KMS-11 (cell line): ENCODE measurements at regions not wholly inside any gene's neighbourhood (a gene's known extent, or its start where the extent isn't known, plus 50 kb on each side); places are given as distances from the start of the nearest gene placed in this dataset.
"Not testable (repeated sequence)": the region's sequence is repeated elsewhere in the genome, so short reads cannot be mapped to it uniquely, and the experiment has no call there.

Experiments
- H2AFZ ChIP-seq: fragments of 200-600 bp; sonication (generic); 2 replicates; pipeline ENCODE4 v1.6.1; 2016; ENCODE audit warnings: antibody characterized with exemption, mixed run types, low read depth
- H3K27ac ChIP-seq: fragments of 200-600 bp; sonication (generic); 2 replicates; pipeline ENCODE4 v1.6.1; 2016; ENCODE audit warnings: mild to moderate bottlenecking, mixed run types
- H3K27me3 ChIP-seq: fragments of 200-600 bp; sonication (generic); 2 replicates; pipeline ENCODE4 v1.6.1; 2017; ENCODE audit warnings: mild to moderate bottlenecking, low read depth, mixed run types, moderate library complexity; ENCODE audit not compliant: insufficient read depth
- H3K36me3 ChIP-seq: fragments of 200-600 bp; sonication (generic); 2 replicates; pipeline ENCODE4 v1.6.1; 2017; ENCODE audit warnings: mild to moderate bottlenecking, mixed run types; ENCODE audit not compliant: insufficient read depth
- H3K4me1 ChIP-seq: fragments of 200-600 bp; sonication (generic); 2 replicates; pipeline ENCODE4 v1.6.1; 2016; ENCODE audit warnings: mild to moderate bottlenecking, low read depth, mixed run types; ENCODE audit not compliant: poor library complexity, severe bottlenecking
- H3K4me2 ChIP-seq: fragments of 200-600 bp; sonication (generic); 2 replicates; pipeline ENCODE4 v1.7.0; 2016; ENCODE audit warnings: mild to moderate bottlenecking, mixed run types
- H3K4me3 ChIP-seq: fragments of 200-600 bp; sonication (generic); IDR thresholded peaks from 2 replicates; pipeline ENCODE4 v1.6.1; 2017; ENCODE audit warnings: low read depth, low read length, mixed read lengths; ENCODE audit not compliant: insufficient read depth
- H3K79me2 ChIP-seq: fragments of 200-600 bp; sonication (generic); 2 replicates; pipeline ENCODE4 v1.6.1; 2016; ENCODE audit warnings: low read depth, mixed run types; ENCODE audit not compliant: insufficient read depth
- H3K9ac ChIP-seq: fragments of 200-600 bp; sonication (generic); 2 replicates; pipeline ENCODE4 v1.6.1; 2016; ENCODE audit warnings: mild to moderate bottlenecking, mixed run types
- H4K20me1 ChIP-seq: fragments of 200-600 bp; sonication (generic); 2 replicates; pipeline ENCODE4 v1.6.1; 2016; ENCODE audit warnings: mild to moderate bottlenecking, mixed run types; ENCODE audit not compliant: insufficient read depth
- TF ChIP-seq, protein P1 (sequence below): fragments of 200-600 bp; sonication (generic); conservative IDR thresholded peaks from 2 replicates; pipeline ENCODE4 v1.6.1; 2017; ENCODE audit warnings: low read depth, mild to moderate bottlenecking, antibody characterized with exemption, low read length, moderate library complexity, mixed read lengths

DNA sequence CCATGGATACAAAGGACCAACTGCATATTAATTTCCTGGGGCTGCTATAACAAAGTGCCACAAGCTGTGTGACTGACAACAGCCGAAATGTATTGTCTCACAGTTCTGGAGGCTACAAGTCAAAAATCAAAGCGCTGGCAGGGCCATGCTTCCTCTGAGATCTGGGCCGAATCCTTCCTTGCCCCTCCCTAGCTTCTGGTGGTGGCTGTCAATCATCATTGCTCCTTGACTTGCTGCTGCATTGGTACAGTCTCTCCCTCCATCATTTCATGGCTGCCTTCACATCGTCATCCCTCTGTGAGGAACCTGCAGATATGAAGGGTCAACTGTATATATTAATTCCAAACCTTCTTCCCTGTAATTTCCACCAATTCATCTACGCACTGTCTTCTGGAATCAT is 118.3 kb downstream of the EXOC5 start:
- no peaks in the 10 kb centered on the region for H3K79me2 ChIP-seq
- no peaks in the 10 kb centered on the region for H3K27me3 ChIP-seq
- H3K4me3 ChIP-seq = no peak overlapping the region
- H2AFZ ChIP-seq = no peak overlapping the region
- H3K4me2 ChIP-seq = no peak overlapping the region
- H3K9ac ChIP-seq = no peak overlapping the region
- H3K4me1 ChIP-seq = no peaks in the 10 kb centered on the region
- H4K20me1 ChIP-seq = no peaks in the 10 kb centered on the region
- no peak overlapping the region for H3K27ac ChIP-seq
- TF ChIP-seq, protein P1, sequence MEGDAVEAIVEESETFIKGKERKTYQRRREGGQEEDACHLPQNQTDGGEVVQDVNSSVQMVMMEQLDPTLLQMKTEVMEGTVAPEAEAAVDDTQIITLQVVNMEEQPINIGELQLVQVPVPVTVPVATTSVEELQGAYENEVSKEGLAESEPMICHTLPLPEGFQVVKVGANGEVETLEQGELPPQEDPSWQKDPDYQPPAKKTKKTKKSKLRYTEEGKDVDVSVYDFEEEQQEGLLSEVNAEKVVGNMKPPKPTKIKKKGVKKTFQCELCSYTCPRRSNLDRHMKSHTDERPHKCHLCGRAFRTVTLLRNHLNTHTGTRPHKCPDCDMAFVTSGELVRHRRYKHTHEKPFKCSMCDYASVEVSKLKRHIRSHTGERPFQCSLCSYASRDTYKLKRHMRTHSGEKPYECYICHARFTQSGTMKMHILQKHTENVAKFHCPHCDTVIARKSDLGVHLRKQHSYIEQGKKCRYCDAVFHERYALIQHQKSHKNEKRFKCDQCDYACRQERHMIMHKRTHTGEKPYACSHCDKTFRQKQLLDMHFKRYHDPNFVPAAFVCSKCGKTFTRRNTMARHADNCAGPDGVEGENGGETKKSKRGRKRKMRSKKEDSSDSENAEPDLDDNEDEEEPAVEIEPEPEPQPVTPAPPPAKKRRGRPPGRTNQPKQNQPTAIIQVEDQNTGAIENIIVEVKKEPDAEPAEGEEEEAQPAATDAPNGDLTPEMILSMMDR = no peak
- H3K36me3 ChIP-seq = no peaks in the 10 kb centered on the region

- Histone ChIP-seq H4K20me1 (no peaks in the 10 kb centered on the region), H3K9ac (no peak overlapping the region), H3K79me2 (no peaks in the 10 kb centered on the region), H3K4me2 (no peak overlapping the region), H2AFZ (no peak overlapping the region), H3K4me3 (no peak overlapping the region), H3K27me3 (no peaks in the 10 kb centered on the region), H3K36me3 (no peaks in the 10 kb centered on the region), H3K27ac (no peak overlapping the region), H3K4me1 (no peaks in the 10 kb centered on the region)
- TF ChIP-seq, protein P1 = no peak
These were observed 129.5 kb downstream of the EXOC5 start for GRCh38 chr14:57139173-57139572.

- TF ChIP-seq, protein P1 = no peak
- no peaks in the 10 kb centered on the region for H3K4me1 ChIP-seq
- H2AFZ ChIP-seq = no peak overlapping the region
- H3K4me3 ChIP-seq = no peak overlapping the region
- no peaks in the 10 kb centered on the region for H3K36me3 ChIP-seq
- no peak overlapping the region for H3K4me2 ChIP-seq
- H3K27ac ChIP-seq = no peak overlapping the region
- H3K27me3 ChIP-seq = no peaks in the 10 kb centered on the region
- no peak overlapping the region for H3K9ac ChIP-seq
- no peaks in the 10 kb centered on the region for H3K79me2 ChIP-seq
- H4K20me1 ChIP-seq = no peaks in the 10 kb centered on the region
These were observed 131.9 kb downstream of the EXOC5 start for GRCh38 chr14:57136669-57137328.

GRCh38 chr14:57127809-57128208 is 140.9 kb downstream of the EXOC5 start:
- not testable (repeated sequence) for H4K20me1 ChIP-seq, H3K27ac ChIP-seq, H3K4me2 ChIP-seq, H3K27me3 ChIP-seq, H2AFZ ChIP-seq, H3K9ac ChIP-seq, H3K4me1 ChIP-seq, H3K36me3 ChIP-seq, H3K79me2 ChIP-seq, H3K4me3 ChIP-seq

DNA sequence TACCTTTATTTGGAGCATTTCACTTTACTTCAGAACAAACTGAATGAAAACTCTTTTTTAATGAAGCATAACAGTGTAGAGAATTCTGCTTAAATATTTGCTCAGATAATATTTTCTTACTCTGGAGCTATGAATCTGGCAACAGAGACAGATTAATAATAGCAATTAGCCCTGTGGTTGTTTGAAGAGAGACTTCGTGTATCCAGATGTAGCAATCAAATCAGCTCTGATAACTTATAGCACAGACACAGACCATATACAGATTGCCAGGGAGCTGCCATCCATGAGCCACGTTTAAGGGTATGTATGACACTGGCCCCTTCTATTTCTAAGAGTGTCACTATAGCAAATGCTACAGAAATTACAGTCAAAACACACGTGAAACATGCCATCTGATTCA is 146.6 kb downstream of the EXOC5 start:
- Histone ChIP-seq H3K27me3 (no peaks in the 10 kb centered on the region), H2AFZ (no peak overlapping the region), H3K4me2 (no peak overlapping the region), H3K9ac (no peak overlapping the region), H3K4me3 (no peak overlapping the region), H3K27ac (no peak overlapping the region), H4K20me1 (no peaks in the 10 kb centered on the region), H3K4me1 (no peaks in the 10 kb centered on the region), H3K36me3 (no peaks in the 10 kb centered on the region), H3K79me2 (no peaks in the 10 kb centered on the region)
- TF ChIP-seq, protein P1 = no peak

DNA sequence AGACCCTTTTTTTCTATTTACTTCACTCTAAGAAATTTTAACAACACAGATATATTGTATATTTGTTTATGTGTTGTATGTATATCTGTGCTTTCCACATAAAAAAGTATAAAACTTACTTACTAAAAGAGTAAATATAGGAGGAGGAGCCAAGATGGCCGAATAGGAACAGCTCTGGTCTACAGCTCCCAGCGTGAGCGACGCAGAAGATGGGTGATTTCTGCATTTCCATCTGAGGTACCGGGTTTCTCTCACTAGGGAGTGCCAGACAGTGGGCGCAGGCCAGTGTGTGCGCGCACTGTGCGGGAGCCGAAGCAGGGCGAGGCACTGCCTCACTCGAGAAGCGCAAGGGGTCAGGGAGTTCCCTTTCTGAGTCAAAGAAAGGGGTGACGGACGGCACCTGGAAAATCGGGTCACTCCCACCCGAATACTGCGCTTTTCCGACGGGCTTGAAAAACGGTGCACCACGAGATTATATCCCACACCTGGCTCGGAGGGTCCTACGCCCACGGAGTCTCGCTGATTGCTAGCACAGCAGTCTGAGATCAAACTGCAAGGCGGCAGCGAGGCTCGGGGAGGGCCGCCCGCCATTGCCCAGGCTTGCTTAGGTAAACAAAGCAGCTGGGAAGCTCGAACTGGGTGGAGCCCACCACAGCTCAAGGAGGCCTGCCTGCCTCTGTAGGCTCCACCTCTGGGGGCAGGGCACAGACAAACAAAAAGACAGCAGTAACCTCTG is 156.5 kb downstream of the EXOC5 start:
- not testable (repeated sequence) for H3K4me2 ChIP-seq, H2AFZ ChIP-seq, H3K4me1 ChIP-seq, H3K36me3 ChIP-seq, H4K20me1 ChIP-seq, H3K27me3 ChIP-seq, H3K27ac ChIP-seq, H3K4me3 ChIP-seq, H3K79me2 ChIP-seq, H3K9ac ChIP-seq

DNA sequence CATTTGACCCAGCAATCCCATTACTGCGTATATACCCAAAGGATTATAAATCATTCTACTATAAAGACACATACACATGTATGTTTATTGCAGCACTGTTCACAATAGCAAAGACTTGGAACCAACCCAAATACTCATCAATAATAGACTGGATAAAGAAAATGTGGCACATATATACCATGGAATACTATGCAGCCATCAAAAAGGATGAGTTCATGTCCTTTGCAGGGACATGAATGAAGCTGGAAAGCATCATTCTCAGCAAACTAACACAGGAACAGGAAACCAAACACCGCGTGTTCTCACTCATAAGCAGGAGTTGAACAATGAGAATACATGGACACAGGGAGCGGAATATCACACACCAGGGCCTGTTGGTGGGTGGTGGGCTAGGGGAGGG is 158.3 kb downstream of the EXOC5 start:
- H3K9ac ChIP-seq, H2AFZ ChIP-seq, H3K79me2 ChIP-seq, H3K4me2 ChIP-seq, H3K27me3 ChIP-seq, H3K4me1 ChIP-seq, H3K4me3 ChIP-seq, H3K27ac ChIP-seq, H4K20me1 ChIP-seq, H3K36me3 ChIP-seq: not testable (repeated sequence)
